ENCODE measurements at regions not wholly inside any gene's neighbourhood (a gene's known extent, or its start where the extent isn't known, plus 50 kb on each side); places are given as distances from the start of the nearest gene placed in this dataset.
"Not testable (repeated sequence)": the region's sequence is repeated elsewhere in the genome, so short reads cannot be mapped to it uniquely, and the experiment has no call there.

DNA sequence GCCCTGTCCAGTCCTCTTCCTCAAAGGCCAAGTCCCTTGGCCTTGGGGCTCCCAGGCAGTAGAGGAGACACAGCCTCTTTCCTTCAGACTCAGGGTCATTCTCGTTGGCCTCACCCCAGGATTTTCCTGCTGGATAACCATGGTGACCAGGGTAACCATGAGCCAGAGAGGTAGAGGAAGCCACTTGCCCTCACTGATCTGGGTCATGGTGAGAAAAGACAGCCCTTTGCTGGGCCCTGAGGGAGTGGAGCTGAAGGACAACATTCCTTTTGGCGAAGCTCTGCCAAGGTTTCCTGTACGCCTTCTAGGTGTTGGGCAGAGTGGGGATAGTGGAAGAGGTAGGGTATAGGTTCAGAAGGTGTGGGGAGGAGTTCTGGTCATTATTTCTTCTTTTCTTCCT is 53.1 kb upstream of the WNT4 start:
- DNase-seq (ENCODE audit: low spot score): no peak

DNA sequence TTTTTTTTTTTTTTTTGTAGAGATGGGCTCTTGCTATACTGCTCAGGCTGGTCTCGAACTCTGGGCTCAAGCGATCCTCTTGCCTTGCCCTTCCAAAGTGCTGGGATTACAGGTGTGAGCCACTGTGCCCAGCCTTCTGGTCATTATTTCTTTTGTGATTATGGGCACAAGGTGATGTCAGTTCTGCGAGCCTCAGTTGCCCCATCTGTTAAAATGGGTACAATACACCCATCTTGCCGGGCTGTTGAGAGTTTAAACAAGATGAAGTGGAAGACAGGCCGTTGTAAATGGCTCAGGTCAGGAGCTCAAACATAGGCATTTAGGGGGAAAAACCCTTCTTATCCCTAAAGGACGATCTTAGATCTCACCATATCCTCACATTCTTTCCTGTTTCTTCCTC is 53.7 kb upstream of the WNT4 start:
- no peak for DNase-seq (ENCODE audit: low spot score)

- no peak for DNase-seq (ENCODE audit: low spot score)
Measured at GRCh38 chr1:22197644-22198043, 54.7 kb upstream of the WNT4 start.

- DNase-seq (ENCODE audit: low spot score): no peak
Measured at GRCh38 chr1:22201023-22201422, 58.1 kb upstream of the WNT4 start.

DNA sequence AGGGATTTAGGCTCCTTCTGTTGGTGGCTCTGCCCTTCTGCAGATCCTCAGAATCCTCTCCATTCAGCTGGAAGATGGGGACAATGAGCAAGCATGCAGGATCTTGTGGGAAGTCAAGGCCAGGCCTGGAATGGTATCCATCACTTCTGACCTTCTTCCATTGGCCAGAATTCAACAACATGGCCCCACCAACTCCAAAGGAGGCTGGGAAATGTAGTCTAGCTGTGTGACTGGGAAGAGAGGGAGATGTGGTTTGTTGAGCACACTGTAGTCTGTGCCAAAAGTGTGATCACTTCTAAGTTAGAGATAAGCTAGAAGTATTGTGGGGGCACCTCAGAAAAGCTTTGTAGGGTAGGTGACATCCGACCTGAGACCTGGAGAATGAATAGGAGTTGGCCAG is 60.4 kb upstream of the WNT4 start:
- DNase-seq (ENCODE audit: low spot score): no peak

DNA sequence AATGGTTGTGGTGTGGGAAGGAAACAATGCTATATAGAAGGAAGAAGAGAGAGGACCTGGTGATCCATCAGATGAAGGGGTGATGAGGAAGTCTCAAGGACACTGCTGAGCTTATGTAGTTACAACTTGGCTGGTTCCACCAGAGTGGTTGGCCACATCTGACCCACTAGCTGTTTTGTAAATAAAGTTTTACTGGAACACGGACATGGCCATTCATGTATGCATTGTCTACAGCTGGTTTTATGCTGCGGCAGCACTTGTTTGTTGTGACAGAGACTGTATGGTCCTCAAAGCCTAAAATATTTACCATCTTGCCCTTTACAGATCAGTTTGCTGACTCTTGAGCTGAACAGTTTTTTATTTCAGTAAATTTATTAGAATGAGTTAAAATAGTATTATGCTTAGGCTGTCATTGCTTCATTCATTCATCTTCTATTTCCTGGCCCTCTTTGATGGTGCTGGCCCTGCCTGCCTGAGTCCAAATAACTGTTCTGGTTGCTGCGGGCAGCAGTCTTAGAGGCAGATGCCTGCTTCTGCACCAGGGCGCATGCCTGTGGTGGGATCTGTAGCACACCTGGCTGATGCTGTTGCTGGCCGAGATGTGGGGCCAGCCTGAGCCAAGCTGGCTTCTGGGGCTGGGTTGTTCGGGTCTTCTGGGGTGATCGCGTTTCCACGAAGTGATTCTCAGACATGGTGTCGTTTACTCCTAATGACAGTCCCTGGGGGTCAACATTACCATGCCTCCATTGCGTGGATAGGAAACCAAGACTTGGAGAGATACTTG is 61.4 kb upstream of the WNT4 start:
- no peak for DNase-seq (ENCODE audit: low spot score)

- DNase-seq (ENCODE audit: low spot score): no peak
Measured at GRCh38 chr1:22204989-22205913, 62.4 kb upstream of the WNT4 start.

- DNase-seq (ENCODE audit: low spot score): no peak
Measured at GRCh38 chr1:22206551-22207125, 63.7 kb upstream of the WNT4 start.

DNA sequence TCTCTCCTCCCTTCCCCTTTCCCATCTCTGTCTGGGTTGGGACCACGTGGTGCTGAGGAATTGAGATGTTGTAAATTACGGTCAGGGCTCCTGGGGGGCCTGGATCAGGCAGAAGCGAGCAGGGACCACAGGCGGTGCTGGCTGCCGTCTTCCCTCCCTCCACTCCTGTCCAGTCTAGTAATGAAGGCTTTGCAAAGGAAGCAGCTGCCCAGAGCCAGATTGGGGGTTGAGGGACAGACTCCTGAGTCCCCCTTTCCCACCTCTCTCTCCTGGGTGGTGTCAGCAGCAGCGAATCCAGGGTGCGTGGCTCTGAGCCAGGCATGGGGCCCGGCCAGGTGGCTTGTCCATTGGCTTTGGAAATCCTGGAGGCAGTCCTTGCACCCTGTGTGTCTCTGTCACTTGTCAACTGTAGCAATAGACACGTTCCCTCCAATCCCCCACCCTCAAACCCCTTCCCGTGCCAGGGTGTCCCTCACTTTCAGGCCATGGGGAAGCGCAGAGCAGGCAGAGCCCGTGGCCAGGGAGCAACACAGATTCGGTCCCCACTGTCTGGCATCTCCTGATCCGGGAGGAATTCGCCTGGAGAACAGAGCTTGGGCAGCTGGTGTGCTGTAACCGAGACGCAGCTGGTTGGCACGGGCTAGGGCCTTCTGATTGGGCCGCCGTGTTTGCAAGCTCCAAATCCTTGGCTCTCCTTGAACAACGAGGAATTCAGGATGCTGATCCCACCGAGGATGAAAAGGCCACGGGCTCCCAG is 64.8 kb upstream of the WNT4 start:
- no peak for DNase-seq (ENCODE audit: low spot score)

DNA sequence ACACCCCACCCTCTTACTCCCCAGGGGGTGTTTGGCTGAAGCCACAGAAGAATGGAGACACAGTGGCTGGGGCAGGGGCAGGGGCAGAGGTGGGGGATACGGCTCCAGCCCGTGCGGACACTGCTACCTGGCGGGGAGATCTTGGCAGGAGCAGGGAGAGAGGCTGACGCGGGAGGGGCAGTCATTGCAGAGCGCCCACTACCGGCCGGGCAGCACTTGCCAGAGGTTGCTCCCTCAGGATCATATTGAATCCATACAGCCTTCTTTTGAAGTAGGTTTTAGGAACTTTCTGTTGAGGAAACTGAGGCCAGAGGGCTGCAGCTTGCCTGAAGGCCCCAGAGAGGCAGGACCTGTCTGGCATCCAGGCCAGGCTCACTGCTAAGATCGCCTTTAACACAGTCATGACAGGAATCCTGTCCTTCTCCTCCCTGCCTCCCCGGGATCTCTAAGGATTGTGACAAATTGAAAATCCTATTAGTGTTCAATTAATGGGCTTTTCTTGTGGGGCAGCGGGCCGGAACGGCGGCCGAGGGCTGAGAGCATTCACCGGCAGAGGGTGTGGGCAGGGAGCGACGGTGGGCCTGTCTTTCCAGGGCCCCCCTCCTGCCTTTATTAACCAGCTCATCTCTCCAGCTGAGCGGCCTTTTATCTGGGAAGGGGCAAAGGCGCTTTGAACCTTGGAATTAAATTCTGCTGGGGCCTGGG is 65.5 kb upstream of the WNT4 start:
- DNase-seq (ENCODE audit: low spot score): no peak

DNA sequence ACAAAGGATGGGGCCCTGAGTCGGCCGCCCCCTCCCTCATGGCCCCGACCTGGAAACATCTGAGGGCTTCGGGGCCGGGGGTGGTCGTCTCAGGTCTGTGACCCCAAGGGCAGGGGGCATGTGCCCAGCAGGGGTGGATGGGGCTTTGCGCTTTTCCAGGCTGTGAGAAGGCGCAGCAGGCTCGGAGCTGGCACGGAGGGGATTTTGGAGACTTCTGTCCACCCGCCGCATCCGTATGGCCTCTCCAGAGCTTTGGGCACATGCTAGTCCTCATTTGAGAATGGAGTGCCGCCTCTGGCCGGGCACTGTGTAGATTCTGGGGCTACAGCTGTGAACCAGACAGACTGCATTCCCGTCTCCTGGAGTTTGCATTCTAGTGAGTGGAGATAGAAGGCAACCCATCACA is 66.1 kb upstream of the WNT4 start:
- no peak for DNase-seq (ENCODE audit: low spot score)

DNA sequence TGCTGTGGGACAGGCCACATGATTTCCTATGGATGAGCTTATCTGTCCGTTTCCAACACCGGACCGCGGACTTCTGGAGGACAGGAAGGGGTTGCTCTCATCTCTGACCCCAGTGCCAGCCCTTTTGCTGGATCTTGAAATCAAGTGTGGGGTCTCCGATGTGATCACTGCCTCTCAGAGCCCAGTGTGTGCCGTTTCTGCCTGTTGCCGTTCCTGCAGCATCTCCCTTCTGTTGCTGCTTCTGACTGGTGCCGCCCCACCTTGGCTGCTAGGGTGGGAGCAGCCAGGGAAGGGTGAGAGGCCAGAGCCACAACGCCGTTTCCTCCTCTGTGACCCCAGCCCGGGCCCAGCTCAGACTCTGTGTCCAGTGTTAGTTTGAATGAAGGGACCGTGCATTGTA is 67.3 kb upstream of the WNT4 start:
- peak; percentile 20 for DNase-seq (ENCODE audit: low spot score)

DNA sequence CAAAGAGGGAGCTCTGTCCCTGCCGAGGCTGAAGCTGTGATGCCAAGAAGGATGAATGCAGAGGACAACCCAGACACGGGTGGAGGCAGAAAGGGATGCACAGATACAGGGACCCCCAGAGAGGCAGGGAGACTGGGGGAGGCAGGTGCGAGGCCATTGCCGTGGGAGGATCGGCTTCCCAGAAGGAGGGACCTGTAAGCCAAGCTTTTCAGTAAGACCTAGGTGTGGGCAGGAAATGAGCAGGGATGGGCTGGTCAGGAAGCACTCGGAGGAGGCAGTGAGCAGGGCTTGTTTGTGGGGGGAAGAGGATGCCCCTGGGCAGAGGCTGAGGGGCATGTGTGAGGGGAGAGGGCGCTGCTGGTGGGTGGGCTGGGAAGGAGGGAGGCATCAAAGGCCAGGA is 67.7 kb upstream of the WNT4 start:
- no peak for DNase-seq (ENCODE audit: low spot score)

GRCh38 chr1:22211459-22211858 is 68.6 kb upstream of the WNT4 start:
- not testable (repeated sequence) for DNase-seq (ENCODE audit: low spot score)

DNA sequence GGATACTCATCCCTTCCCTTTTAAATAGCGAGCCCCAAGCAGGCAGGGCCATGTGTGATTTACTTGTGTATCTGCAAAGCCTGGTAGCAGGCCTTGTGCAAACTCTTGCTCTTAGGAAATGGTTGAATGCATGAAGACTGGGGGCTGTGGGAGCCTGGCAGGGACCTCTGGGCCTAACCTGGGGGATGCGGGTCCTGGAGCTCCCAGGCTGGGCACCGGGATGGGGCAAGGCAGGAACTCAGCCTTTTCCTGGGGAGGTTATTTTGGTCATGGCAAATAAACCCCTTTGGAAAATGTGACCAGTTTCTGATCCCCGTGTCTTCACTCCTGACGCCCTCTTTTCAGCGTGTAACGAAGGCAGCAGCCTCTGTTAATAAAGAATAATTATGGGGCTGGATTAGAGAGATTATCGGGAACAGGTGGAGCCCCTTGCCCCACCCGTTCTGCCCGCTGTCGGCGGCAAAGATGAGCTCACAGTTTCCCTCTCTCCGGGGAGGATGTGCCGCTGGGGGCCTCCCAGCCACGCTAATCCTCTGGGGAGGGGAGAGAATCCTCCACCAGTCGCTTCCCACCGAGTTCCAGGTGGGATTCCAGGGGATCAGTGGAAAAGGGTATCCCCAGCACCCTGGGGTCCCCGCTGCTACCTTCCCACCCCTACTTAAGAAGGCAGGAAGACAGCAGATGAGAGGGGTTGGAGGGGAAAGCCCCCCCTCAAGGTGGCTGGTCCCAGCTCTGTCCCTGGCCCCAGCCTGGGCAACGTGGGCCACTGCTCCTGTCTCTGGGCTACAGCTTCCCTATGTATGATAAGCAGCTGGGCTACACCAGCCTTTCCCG is 69.7 kb upstream of the WNT4 start:
- peak; percentile 22 for DNase-seq (ENCODE audit: low spot score)

DNA sequence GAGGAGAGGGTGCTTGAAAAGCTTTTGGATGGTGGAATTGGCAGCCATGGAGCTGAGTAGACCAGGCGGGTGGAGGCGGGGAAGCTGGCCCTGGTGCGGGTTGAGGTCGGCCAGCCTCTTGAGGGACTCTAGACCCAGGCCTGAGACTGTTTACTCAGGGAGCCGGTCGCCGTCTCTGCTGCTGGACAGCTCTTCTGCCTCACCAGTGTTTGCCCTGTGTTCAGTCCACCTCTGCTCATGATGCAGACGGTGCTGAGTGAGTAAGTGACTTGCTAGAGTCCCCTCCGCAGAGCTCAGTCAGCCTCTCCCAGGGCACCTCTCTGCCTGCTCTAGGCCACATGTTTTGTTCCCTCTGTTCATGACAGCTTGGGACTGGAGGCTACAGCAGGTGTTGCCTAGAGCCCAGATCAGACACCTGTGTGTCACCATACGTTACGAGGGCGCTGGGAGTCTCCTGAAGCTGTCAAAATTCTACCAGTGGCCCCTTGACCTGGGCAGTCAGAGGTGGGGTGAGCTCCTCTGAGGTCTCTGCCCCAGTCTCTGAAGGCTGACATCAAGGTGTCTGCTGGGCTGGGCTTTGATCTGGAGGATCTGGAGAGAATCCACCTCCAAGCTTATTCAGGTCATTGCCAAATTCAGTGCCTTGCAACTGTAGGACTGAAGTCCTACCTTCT is 73.5 kb upstream of the WNT4 start:
- no peak for DNase-seq (ENCODE audit: low spot score)

DNA sequence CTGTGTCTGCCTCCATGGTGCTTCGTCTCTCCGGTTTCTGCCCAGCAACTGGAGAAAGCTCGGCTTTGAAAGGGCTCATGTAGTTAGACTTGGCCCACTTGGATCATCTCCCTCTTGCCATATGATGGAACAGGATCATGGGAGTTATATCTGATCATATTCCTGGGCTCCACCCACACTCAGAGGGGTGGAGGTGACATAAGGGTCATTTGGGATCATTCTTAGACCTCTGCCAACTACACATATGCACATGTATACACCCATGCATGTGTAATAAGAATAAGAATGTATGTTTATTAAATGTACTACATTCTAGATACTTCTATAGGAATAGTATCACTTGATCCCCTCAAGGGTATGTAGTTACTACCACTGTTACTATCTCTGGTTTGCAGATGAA is 74.1 kb upstream of the WNT4 start:
- no peak for DNase-seq (ENCODE audit: low spot score)

DNA sequence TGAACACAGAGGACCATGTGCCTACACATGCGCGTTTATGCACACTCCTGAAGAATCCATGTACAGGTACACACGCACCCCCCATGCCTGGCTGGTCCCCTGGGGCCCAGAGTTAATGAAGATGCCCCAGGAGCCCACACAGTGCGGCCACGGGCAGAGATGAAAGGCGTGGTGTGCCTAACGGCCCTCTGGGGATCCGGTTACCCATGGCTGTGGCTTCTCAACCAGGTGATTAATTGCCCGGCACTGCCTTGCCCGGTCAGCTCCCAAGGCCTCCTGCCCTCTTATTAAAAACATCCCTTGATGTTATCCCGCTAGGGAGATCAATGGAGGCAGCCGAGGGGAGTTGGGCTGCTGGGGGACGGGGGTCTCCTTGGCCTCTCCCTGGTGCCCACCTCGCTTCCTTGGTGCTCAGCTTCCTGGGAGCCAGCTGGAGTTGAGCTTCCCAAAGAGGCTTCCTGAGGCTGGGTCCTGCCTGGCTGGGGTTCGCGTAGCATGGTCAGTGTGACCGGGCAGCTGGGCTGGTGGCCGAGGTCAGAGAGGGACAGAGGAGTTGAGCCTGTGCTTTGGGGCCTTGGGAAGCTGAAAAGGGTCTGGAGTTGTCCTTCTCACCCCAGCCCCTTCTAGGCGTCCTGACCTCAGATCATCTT is 75.0 kb upstream of the WNT4 start:
- peak; percentile 20 for DNase-seq (ENCODE audit: low spot score)

GRCh38 chr1:22218618-22219250 is 75.8 kb upstream of the WNT4 start:
- DNase-seq (ENCODE audit: low spot score): peak; percentile 38

Measured in left forelimb (tissue), 1 donor.